Pulmonary artery endothelial cell (primary cell): ENCODE measurements at regions not wholly inside any gene's neighbourhood (a gene's known extent, or its start where the extent isn't known, plus 50 kb on each side); places are given as distances from the start of the nearest gene placed in this dataset.
"Not testable (repeated sequence)": the region's sequence is repeated elsewhere in the genome, so short reads cannot be mapped to it uniquely, and the experiment has no call there.

ENCODE experiments used
- DNase-seq: peaks from one replicate; pipeline ENCODE4 v3.0.0-alpha.2; 2011; ENCODE audit warnings: low read depth, low spot score

DNA sequence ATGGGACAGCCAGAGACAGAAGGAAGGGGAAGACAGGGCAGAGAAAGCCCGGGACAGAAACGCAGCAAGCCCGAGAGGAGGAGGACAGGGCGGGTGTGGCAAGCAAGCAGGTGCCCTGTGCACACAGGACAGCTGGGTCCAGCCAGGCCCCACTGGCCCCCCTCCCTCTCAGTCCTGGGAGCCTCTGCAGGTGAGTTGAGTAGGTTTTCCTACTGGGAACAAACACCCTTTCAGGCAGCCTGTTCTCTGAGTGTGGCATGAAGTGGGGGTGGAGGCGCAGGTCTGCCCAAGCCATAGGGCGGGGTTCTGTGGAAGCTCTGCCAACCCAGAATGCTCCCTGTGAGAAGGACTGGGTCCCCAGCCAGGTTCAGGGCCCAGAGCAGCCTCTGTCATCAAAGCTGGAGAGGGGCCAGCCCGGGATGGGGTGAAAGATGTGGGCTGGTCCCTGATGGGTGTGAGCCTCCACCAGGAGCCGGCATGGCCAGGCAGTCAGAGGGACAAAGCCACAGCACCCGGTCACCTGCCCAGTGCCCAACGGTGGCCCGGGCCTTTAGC, 129.4 kb downstream of the TFCP2L1 start:
- no peak for DNase-seq

GRCh38 chr2:121157481-121157880, 127.5 kb downstream of the TFCP2L1 start:
- not testable (repeated sequence) for DNase-seq

- DNase-seq, result no peak
Observed at GRCh38 chr2:121159291-121160071, 125.5 kb downstream of the TFCP2L1 start.

GRCh38 chr2:121160366-121160765, 124.6 kb downstream of the TFCP2L1 start:
- DNase-seq, result no peak

DNA sequence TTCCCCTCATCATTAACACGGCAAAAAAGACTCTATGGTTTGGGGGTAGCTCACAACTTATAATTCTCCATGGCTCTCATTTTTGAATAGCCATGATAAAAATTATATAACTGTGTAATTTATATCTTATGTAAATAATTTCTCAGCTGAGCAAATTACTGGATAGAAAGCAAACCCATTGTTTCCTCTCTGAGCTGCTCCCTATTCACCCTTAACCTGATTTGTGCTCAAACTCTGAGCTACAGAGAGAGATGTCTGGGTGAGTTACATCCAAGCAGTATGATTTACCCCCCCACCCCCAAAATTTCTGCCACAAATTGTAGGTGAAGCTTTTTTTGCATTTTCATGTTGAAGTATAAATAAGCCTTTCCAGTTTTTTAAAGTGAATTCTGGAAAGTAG, 123.7 kb downstream of the TFCP2L1 start:
- no peak for DNase-seq

- no peak for DNase-seq
Observed at GRCh38 chr2:121162893-121163292, 122.1 kb downstream of the TFCP2L1 start.

DNA sequence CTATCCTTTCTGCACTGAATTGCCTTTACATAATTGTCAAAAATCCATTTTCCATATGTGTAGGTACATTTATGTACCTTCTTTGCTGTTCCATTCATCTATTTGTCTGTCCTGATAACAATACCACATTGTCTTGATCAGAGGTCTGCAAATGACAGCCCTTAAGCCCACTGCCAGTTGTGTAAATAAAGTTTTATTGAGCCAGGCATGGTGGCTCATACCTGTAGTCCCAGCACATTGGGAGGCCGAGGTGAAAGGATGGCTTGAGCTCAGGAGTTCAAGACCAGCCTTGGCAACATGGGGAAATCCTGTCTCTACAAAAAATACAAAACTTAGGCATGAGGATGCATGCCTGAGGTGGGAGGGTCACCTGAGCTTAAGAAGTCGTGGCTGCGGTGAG, 121.0 kb downstream of the TFCP2L1 start:
- no peak for DNase-seq

DNA sequence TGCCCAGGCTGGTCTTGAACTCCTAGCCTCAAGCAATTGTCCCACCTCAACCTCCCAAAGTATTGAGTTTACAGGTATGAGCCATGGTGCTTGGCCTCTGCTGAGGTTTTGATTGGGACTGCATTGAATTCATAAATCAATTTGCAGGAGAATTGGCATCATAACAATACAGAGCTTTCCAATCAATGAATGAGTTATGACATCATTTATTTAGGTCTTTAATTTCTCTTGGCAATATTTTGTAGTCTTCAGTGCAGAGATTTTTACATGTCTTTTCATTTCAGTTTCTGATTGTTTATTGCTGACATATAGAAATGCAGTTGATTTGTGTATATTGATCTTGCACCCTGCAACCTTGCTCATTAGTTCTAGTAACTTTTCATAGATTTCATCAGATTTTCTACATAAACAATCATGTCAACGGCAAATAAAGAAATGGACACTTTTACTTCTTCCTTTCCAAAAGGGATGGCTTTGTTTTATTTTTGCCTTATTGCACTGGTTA, 119.9 kb downstream of the TFCP2L1 start:
- DNase-seq, result no peak
